Mesendoderm (in vitro differentiated cells): ENCODE measurements at regions not wholly inside any gene's neighbourhood (a gene's known extent, or its start where the extent isn't known, plus 50 kb on each side); places are given as distances from the start of the nearest gene placed in this dataset.

ENCODE experiments used
- DNase-seq: peaks from one replicate; pipeline ENCODE4 v3.0.0; 2013
- H2AK5ac ChIP-seq: 2 replicates; pipeline ENCODE4 v1.6.1; 2013; ENCODE audit warnings: low read length, inconsistent platforms
- H2BK120ac ChIP-seq: 2 replicates; pipeline ENCODE4 v1.6.1; 2013; ENCODE audit warnings: low read depth, mild to moderate bottlenecking, low read length, moderate library complexity, mixed read lengths
- H2BK15ac ChIP-seq: replicated peaks from 2 replicates; pipeline ENCODE4 v1.6.1; 2013; ENCODE audit warnings: low read depth, mild to moderate bottlenecking, moderate library complexity
- H2BK5ac ChIP-seq: 2 replicates; pipeline ENCODE4 v1.6.1; 2013; ENCODE audit warnings: low read length, inconsistent platforms
- H3K18ac ChIP-seq: 2 replicates; pipeline ENCODE4 v1.6.1; 2013; ENCODE audit warnings: mild to moderate bottlenecking, low read length, mixed read lengths
- H3K23ac ChIP-seq: one replicate; pipeline ENCODE4 v1.6.1; 2013; ENCODE audit warnings: low read length
- H3K27ac ChIP-seq: 2 replicates; pipeline ENCODE4 v1.5.1; 2013; ENCODE audit warnings: low read depth, mild to moderate bottlenecking, inconsistent platforms, low read length, moderate library complexity
- H3K27me3 ChIP-seq: 2 replicates; pipeline ENCODE4 v1.6.1; 2013; ENCODE audit warnings: low read length, control low read depth, mild to moderate bottlenecking, inconsistent platforms; ENCODE audit not compliant: insufficient read depth, poor library complexity
- H3K36me3 ChIP-seq: 2 replicates; pipeline ENCODE4 v1.6.1; 2013; ENCODE audit warnings: low read length, inconsistent platforms; ENCODE audit not compliant: control insufficient read depth, insufficient read depth
- H3K4ac ChIP-seq: one replicate; pipeline ENCODE4 v1.6.1; 2013; ENCODE audit warnings: low read depth, mild to moderate bottlenecking, low read length, moderate library complexity
- H3K4me1 ChIP-seq: 2 replicates; pipeline ENCODE4 v1.6.1; 2013; ENCODE audit warnings: low read depth, low read length, inconsistent platforms; ENCODE audit not compliant: control insufficient read depth
- H3K4me2 ChIP-seq: 2 replicates; pipeline ENCODE4 v1.6.1; 2013; ENCODE audit warnings: low read length
- H3K4me3 ChIP-seq: 2 replicates; pipeline ENCODE4 v1.5.1; 2013; ENCODE audit warnings: mild to moderate bottlenecking, low read length
- H3K56ac ChIP-seq: one replicate; pipeline ENCODE4 v1.6.1; 2013; ENCODE audit warnings: low read length
- H3K79me1 ChIP-seq: 2 replicates; pipeline ENCODE4 v1.6.1; 2013; ENCODE audit warnings: low read length, inconsistent platforms
- H3K79me2 ChIP-seq: 2 replicates; pipeline ENCODE4 v1.6.1; 2013; ENCODE audit warnings: mild to moderate bottlenecking, low read length; ENCODE audit not compliant: control insufficient read depth, insufficient read depth
- H3K9ac ChIP-seq: 2 replicates; pipeline ENCODE4 v1.6.1; 2013; ENCODE audit warnings: low read length, inconsistent platforms
- H4K5ac ChIP-seq: one replicate; pipeline ENCODE4 v1.6.1; 2013; ENCODE audit warnings: low read length
- H4K8ac ChIP-seq: one replicate; pipeline ENCODE4 v1.6.1; 2013; ENCODE audit warnings: low read depth, mild to moderate bottlenecking, control low read depth, low read length, moderate library complexity
- WGBS: extraction: QIAGEN DNeasy Blood & Tissue Kit; methylation state at CpG from one replicate; pipeline ENCODE4 v1.1.7; 2013; ENCODE audit warnings: low lambda C conversion rate, missing lambda C conversion rate; ENCODE audit not compliant: insufficient coverage; ENCODE audit errors: extremely low coverage; 5-methylcytosine and 5-hydroxymethylcytosine counted together

- Histone ChIP-seq H2AK5ac (no peak overlapping the region), H4K5ac (no peak overlapping the region), H2BK5ac (no peak overlapping the region), H3K4ac (no peak overlapping the region), H3K9ac (no peak overlapping the region), H3K36me3 (no peaks in the 10 kb centered on the region), H4K8ac (no peak overlapping the region), H2BK15ac (no peak overlapping the region), H3K27me3 (no peaks in the 10 kb centered on the region), H3K23ac (no peak overlapping the region), H3K4me3 (no peak overlapping the region), H3K79me1 (no peaks in the 10 kb centered on the region), H3K56ac (no peak overlapping the region), H3K4me1 (no peaks in the 10 kb centered on the region), H3K27ac (no peak overlapping the region), H3K79me2 (no peaks in the 10 kb centered on the region), H3K4me2 (no peak overlapping the region), H2BK120ac (no peak overlapping the region), H3K18ac (no peak overlapping the region)
- DNase-seq: no peak
These were observed 246.9 kb upstream of the PRDM1 start for GRCh38 chr6:105839266-105839665.

DNA sequence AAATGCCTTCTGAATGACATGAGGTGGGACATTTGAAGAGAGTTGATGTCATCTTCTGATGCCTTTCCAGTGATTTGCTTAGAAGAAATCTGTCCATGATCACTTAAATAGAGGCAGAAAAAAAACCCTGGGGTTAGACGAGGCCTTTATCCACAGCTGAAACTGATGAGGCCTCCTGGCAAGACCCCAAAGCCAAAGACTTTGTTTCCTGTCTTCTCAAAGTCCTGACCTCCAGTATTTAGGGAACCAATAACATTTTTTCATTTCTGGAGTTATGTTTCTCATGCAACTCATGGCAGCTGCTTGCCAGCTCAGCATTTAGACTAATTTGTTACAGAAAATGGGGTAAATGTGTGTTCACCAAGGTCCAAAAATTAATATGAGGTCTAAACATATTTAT is 248.0 kb upstream of the PRDM1 start:
- no CpG with 5 or more reads among the region's 1 CpG for WGBS
- H2BK5ac ChIP-seq: no peak overlapping the region
- H3K56ac ChIP-seq: no peak overlapping the region
- no peaks in the 10 kb centered on the region for H3K27me3 ChIP-seq
- H3K4me1 ChIP-seq: no peaks in the 10 kb centered on the region
- no peak overlapping the region for H3K27ac ChIP-seq
- no peak overlapping the region for H3K9ac ChIP-seq
- H4K8ac ChIP-seq: no peak overlapping the region
- H2BK15ac ChIP-seq: no peak overlapping the region
- H3K4me2 ChIP-seq: no peak overlapping the region
- no peak overlapping the region for H4K5ac ChIP-seq
- no peak for DNase-seq
- H2AK5ac ChIP-seq: no peak overlapping the region
- no peaks in the 10 kb centered on the region for H3K79me2 ChIP-seq
- H3K23ac ChIP-seq: no peak overlapping the region
- H3K79me1 ChIP-seq: no peaks in the 10 kb centered on the region
- no peak overlapping the region for H3K4me3 ChIP-seq
- no peak overlapping the region for H3K4ac ChIP-seq
- H2BK120ac ChIP-seq: no peak overlapping the region
- H3K36me3 ChIP-seq: no peaks in the 10 kb centered on the region
- H3K18ac ChIP-seq: no peak overlapping the region

DNA sequence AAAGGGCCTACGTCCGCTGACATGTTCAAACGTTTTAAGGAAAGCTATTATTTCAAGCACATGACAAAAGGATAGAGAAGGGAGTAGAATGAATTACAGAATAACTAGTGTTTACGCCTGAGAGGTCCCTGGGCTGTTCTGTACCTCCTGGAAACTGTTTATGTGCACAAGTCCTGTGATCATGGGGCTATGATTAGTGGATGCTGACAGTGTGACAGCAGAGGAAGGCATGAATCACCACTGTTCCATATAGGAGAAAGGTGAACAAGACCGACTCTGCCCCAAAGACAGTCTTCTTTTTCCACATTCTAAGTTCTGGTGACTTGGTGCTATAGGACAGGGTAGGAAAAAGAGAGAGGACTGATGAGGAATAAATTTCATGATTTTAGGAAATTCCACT is 249.2 kb upstream of the PRDM1 start:
- H3K56ac ChIP-seq: no peak overlapping the region
- no peaks in the 10 kb centered on the region for H3K79me2 ChIP-seq
- H2BK120ac ChIP-seq: no peak overlapping the region
- H4K5ac ChIP-seq: no peak overlapping the region
- no peak overlapping the region for H4K8ac ChIP-seq
- no peak overlapping the region for H3K4me2 ChIP-seq
- H3K9ac ChIP-seq: no peak overlapping the region
- H3K18ac ChIP-seq: no peak overlapping the region
- no peak overlapping the region for H3K4ac ChIP-seq
- no peaks in the 10 kb centered on the region for H3K4me1 ChIP-seq
- no peak overlapping the region for H3K23ac ChIP-seq
- no peaks in the 10 kb centered on the region for H3K79me1 ChIP-seq
- no peaks in the 10 kb centered on the region for H3K27me3 ChIP-seq
- H3K27ac ChIP-seq: no peak overlapping the region
- no peak overlapping the region for H3K4me3 ChIP-seq
- no peak overlapping the region for H2AK5ac ChIP-seq
- no peaks in the 10 kb centered on the region for H3K36me3 ChIP-seq
- DNase-seq: no peak
- no peak overlapping the region for H2BK5ac ChIP-seq
- WGBS: no CpG with 5 or more reads among the region's 5 CpGs
- H2BK15ac ChIP-seq: no peak overlapping the region

- Histone ChIP-seq H3K9ac (no peak overlapping the region), H3K27me3 (no peaks in the 10 kb centered on the region), H3K79me1 (no peaks in the 10 kb centered on the region), H3K36me3 (no peaks in the 10 kb centered on the region), H2BK5ac (no peak overlapping the region), H3K4me3 (no peak overlapping the region), H3K79me2 (no peaks in the 10 kb centered on the region), H3K4ac (no peak overlapping the region), H3K56ac (no peak overlapping the region), H3K4me1 (no peaks in the 10 kb centered on the region), H3K27ac (no peak overlapping the region), H4K8ac (no peak overlapping the region), H2BK120ac (no peak overlapping the region), H2BK15ac (peak overlapping the region; percentile 28), H3K4me2 (no peak overlapping the region), H4K5ac (no peak overlapping the region), H3K18ac (no peak overlapping the region), H3K23ac (no peak overlapping the region), H2AK5ac (no peak overlapping the region)
- DNase-seq: no peak
- WGBS: no CpG with 5 or more reads among the region's 5 CpGs
These were observed 249.8 kb upstream of the PRDM1 start for GRCh38 chr6:105836379-105836778.

DNA sequence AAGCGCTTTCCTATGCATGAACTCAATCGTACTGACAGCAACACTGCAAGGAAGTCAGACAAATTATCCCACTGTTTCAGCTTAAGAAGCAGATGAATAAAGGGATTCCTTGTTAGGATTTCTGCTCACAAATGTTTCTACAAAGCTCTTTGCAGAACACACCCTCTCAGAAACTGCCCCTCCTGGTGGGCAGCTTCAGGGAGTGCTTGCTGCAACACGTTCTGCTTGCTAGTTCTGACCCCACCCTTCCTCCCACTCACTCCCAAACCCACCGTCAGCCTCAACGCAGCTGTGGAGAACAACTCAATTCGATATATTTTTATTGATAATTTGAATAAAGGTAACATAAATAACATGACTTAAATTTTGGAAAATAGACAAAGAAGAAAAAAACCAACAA is 250.8 kb upstream of the PRDM1 start:
- Histone ChIP-seq H3K9ac (no peak overlapping the region), H3K27ac (no peak overlapping the region), H3K4me1 (no peaks in the 10 kb centered on the region), H2AK5ac (no peak overlapping the region), H3K4me2 (no peak overlapping the region), H4K5ac (no peak overlapping the region), H3K18ac (no peak overlapping the region), H3K23ac (no peak overlapping the region), H3K79me2 (no peaks in the 10 kb centered on the region), H4K8ac (no peak overlapping the region), H3K79me1 (no peaks in the 10 kb centered on the region), H2BK15ac (no peak overlapping the region), H3K27me3 (no peaks in the 10 kb centered on the region), H2BK120ac (no peak overlapping the region), H3K4ac (no peak overlapping the region), H3K56ac (no peak overlapping the region), H2BK5ac (no peak overlapping the region), H3K36me3 (no peaks in the 10 kb centered on the region), H3K4me3 (no peak overlapping the region)
- peak; percentile 86 for DNase-seq
- WGBS: no CpG with 5 or more reads among the region's 6 CpGs

DNA sequence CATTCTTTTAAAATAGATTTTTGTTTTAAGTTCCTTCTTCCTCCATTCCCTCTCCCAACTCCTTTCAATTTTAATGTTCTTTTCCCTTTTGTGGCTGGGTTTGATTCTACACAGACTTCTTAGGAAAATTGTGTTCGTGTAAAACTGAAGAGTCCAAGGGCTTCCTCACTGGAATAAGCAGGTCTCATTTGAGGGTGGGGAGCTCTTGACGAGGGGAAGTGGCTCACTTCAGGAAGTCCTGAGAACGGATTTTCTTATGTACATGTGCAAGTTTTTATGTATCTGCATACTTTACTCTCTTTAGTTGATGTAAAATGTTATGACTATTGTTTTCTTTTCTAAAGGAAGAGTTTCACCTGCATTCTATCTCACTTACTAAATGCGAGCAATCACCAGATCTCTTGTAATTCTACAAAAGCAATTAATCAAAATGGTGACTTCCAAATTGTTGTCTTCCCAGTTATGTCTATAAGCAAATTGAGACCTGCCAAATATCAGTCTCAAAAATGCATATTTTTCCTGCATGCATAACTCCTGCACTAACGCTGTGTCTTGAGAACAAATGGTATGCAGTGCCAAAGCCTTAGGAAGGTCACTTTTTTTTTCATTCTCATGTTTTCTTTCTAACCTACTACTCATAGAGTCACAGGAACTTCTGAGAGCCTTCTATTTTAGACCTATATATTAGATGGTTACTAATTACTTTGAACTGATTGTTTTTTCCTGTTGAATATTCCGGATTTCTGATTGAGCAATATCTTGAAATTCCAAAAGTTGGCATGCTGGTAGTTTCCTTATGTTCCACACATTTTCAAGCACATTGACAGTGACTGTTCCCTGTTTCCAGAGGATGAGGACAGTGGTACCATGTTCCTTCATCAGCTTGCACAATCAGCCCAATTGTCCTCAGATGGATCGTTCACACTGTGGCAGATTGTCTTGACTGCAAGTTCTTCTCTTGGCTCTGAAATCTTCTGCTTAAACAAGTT is 251.9 kb upstream of the PRDM1 start:
- no peak overlapping the region for H2BK120ac ChIP-seq
- no peak overlapping the region for H4K5ac ChIP-seq
- H2BK15ac ChIP-seq: no peak overlapping the region
- H3K79me2 ChIP-seq: no peaks in the 10 kb centered on the region
- no peak for DNase-seq
- no peak overlapping the region for H3K56ac ChIP-seq
- H2AK5ac ChIP-seq: no peak overlapping the region
- WGBS: no CpG with 5 or more reads among the region's 7 CpGs
- H3K4me3 ChIP-seq: no peak overlapping the region
- no peak overlapping the region for H3K18ac ChIP-seq
- no peak overlapping the region for H3K23ac ChIP-seq
- no peaks in the 10 kb centered on the region for H3K79me1 ChIP-seq
- H4K8ac ChIP-seq: no peak overlapping the region
- H3K4me2 ChIP-seq: no peak overlapping the region
- no peak overlapping the region for H3K9ac ChIP-seq
- H3K36me3 ChIP-seq: no peaks in the 10 kb centered on the region
- H3K4me1 ChIP-seq: no peaks in the 10 kb centered on the region
- no peaks in the 10 kb centered on the region for H3K27me3 ChIP-seq
- no peak overlapping the region for H2BK5ac ChIP-seq
- H3K4ac ChIP-seq: no peak overlapping the region
- H3K27ac ChIP-seq: no peak overlapping the region
